HEK293 (cell line): ENCODE measurements at regions not wholly inside any gene's neighbourhood (a gene's known extent, or its start where the extent isn't known, plus 50 kb on each side); places are given as distances from the start of the nearest gene placed in this dataset.

Experiments used
- CTCF ChIA-PET: fragments of 350-600 bp; formaldehyde crosslinking; extraction: SDS; loops from one replicate; lab custom pipeline; 2021; ENCODE audit warnings: antibody characterized with exemption; lab: Yijun Ruan, JAX
- POLR2A ChIA-PET: fragments of 300-600 bp; formaldehyde crosslinking; extraction: SDS; loops from one replicate; lab custom pipeline; 2020; ENCODE audit warnings: antibody characterized with exemption, inconsistent platforms; lab: Yijun Ruan, JAX
- H3K27ac ChIP-seq: fragments of 200-500 bp; sonication (Bioruptor generic); 2 replicates; pipeline ENCODE4 v1.5.1; 2014; ENCODE audit warnings: low read depth, low read length, control low read depth, inconsistent platforms; ENCODE audit errors: extremely low read depth
- H3K36me3 ChIP-seq, 2 experiments: fragments of 200-500 bp in 1 of 2; sonication (Bioruptor generic) in 1 of 2; 1 replicate in 1 of 2; 2 replicates in 1 of 2; pipeline ENCODE4 v1.5.1; 2014 to 2017; ENCODE audit warnings: inconsistent platforms in 2 of 2, low read length in 2 of 2; ENCODE audit not compliant: control insufficient read depth in 2 of 2, insufficient read depth in 1 of 2
- H3K4me1 ChIP-seq: fragments of 200-500 bp; sonication (Bioruptor generic); 2 replicates; pipeline ENCODE4 v1.5.1; 2014; ENCODE audit warnings: mild to moderate bottlenecking, low read length, inconsistent platforms; ENCODE audit not compliant: control insufficient read depth, insufficient read depth
- H3K4me3 ChIP-seq: 2 replicates; pipeline ENCODE4 v1.5.1; 2011; ENCODE audit warnings: low read depth, mild to moderate bottlenecking, control low read depth, low read length, moderate library complexity
- H3K9me3 ChIP-seq: fragments of 200-500 bp; sonication (Bioruptor generic); 2 replicates; pipeline ENCODE4 v1.5.1; 2014; ENCODE audit warnings: low read depth, low read length, inconsistent platforms; ENCODE audit not compliant: control insufficient read depth, insufficient read depth
- HOXA7 ChIP-seq: sonication (generic); formaldehyde crosslinking; IDR thresholded peaks from 2 replicates; pipeline ENCODE4 v1.8.1; 2022; ENCODE audit warnings: missing genetic modification reagents, borderline replicate concordance
- KLF9 ChIP-seq: fragments of 450-650 bp; formaldehyde crosslinking; IDR thresholded peaks from 2 replicates; pipeline ENCODE4 v1.5.1; 2016; ENCODE audit warnings: missing biosample characterization, missing genetic modification characterization, low read depth
- MZF1 ChIP-seq: fragments of 450-650 bp; formaldehyde crosslinking; IDR thresholded peaks from 2 replicates; pipeline ENCODE4 v1.5.1; 2017; ENCODE audit warnings: missing biosample characterization, missing genetic modification characterization, borderline replicate concordance
- PRDM1 ChIP-seq: fragments of 450-650 bp; formaldehyde crosslinking; IDR thresholded peaks from 2 replicates; pipeline ENCODE4; 2016; ENCODE audit warnings: missing biosample characterization, missing genetic modification characterization
- SP3 ChIP-seq: fragments of 450-650 bp; formaldehyde crosslinking; IDR thresholded peaks from 2 replicates; pipeline ENCODE4 v1.5.1; 2016; ENCODE audit warnings: missing biosample characterization, missing genetic modification characterization
- TCF7L2 ChIP-seq: IDR thresholded peaks from 2 replicates; pipeline ENCODE4 v1.6.1; 2011; ENCODE audit warnings: low read depth, mild to moderate bottlenecking, inconsistent platforms, low read length, moderate library complexity, borderline replicate concordance
- ZEB2 ChIP-seq: fragments of 450-650 bp; formaldehyde crosslinking; IDR thresholded peaks from 2 replicates; pipeline ENCODE4 v1.5.1; 2016; ENCODE audit warnings: missing biosample characterization, missing genetic modification characterization
- ZNF155 ChIP-seq: fragments of 450-650 bp; formaldehyde crosslinking; IDR thresholded peaks from 2 replicates; pipeline ENCODE4 v1.5.1; 2016; ENCODE audit warnings: missing biosample characterization, missing genetic modification characterization
- ZNF157 ChIP-seq: fragments of 450-650 bp; formaldehyde crosslinking; IDR thresholded peaks from 2 replicates; pipeline ENCODE4 v1.5.1; 2016; ENCODE audit warnings: missing biosample characterization, missing genetic modification characterization
- ZNF202 ChIP-seq: fragments of 450-650 bp; formaldehyde crosslinking; IDR thresholded peaks from 2 replicates; pipeline ENCODE4 v1.5.1; 2016; ENCODE audit warnings: missing biosample characterization, missing genetic modification characterization, borderline replicate concordance
- ZNF24 ChIP-seq: fragments of 450-650 bp; formaldehyde crosslinking; IDR thresholded peaks from 2 replicates; pipeline ENCODE4 v1.5.1; 2016; ENCODE audit warnings: missing biosample characterization, missing genetic modification characterization
- ZNF266 ChIP-seq: fragments of 450-650 bp; formaldehyde crosslinking; IDR thresholded peaks from 2 replicates; pipeline ENCODE4 v1.5.1; 2016; ENCODE audit warnings: missing biosample characterization, missing genetic modification characterization, low read depth
- ZNF274 ChIP-seq, 2 experiments: fragments of 200-500 bp in 1 of 2; fragments of 450-650 bp in 1 of 2; sonication (Bioruptor generic) in 1 of 2; formaldehyde crosslinking in 1 of 2; IDR thresholded peaks; 2 replicates each; pipeline versions ENCODE4 v1.5.1 to v1.6.1; 2014 to 2016; ENCODE audit warnings: borderline replicate concordance in 1 of 2, inconsistent platforms in 1 of 2, low read length in 1 of 2, missing biosample characterization in 1 of 2, missing genetic modification characterization in 1 of 2
- ZNF302 ChIP-seq: fragments of 450-650 bp; formaldehyde crosslinking; IDR thresholded peaks from 2 replicates; pipeline ENCODE4 v1.5.1; 2016; ENCODE audit warnings: missing biosample characterization, missing genetic modification characterization, low read depth
- ZNF433 ChIP-seq: fragments of 450-650 bp; formaldehyde crosslinking; IDR thresholded peaks from 2 replicates; pipeline ENCODE4 v1.5.1; 2016; ENCODE audit warnings: missing biosample characterization, missing genetic modification characterization, low read depth
- ZNF610 ChIP-seq: fragments of 450-650 bp; formaldehyde crosslinking; IDR thresholded peaks from 2 replicates; pipeline ENCODE4 v1.5.1; 2016; ENCODE audit warnings: missing biosample characterization, missing genetic modification characterization, borderline replicate concordance
- ZNF777 ChIP-seq: fragments of 450-650 bp; formaldehyde crosslinking; IDR thresholded peaks from 2 replicates; pipeline ENCODE4 v1.5.1; 2017; ENCODE audit warnings: missing biosample characterization, missing genetic modification characterization, borderline replicate concordance
- ZNF837 ChIP-seq: fragments of 450-650 bp; formaldehyde crosslinking; IDR thresholded peaks from 2 replicates; pipeline ENCODE4 v1.5.1; 2016; ENCODE audit warnings: missing biosample characterization, missing genetic modification characterization
- ZSCAN18 ChIP-seq: fragments of 450-650 bp; formaldehyde crosslinking; IDR thresholded peaks from 2 replicates; pipeline ENCODE4 v1.5.1; 2016; ENCODE audit warnings: missing biosample characterization, missing genetic modification characterization
- ZSCAN30 ChIP-seq: fragments of 450-650 bp; IDR thresholded peaks from 2 replicates; pipeline ENCODE4 v1.5.1; 2018; ENCODE audit warnings: missing biosample characterization, mild to moderate bottlenecking, missing genetic modification characterization, moderate library complexity
- TF ChIP-seq, protein P1 (sequence below): fragments of 450-650 bp; formaldehyde crosslinking; IDR thresholded peaks from 2 replicates; pipeline ENCODE4 v1.5.1; 2016; ENCODE audit warnings: missing biosample characterization, missing genetic modification characterization
- TF ChIP-seq, protein P2 (sequence below): fragments of 450-650 bp; formaldehyde crosslinking; IDR thresholded peaks from 2 replicates; pipeline ENCODE4 v1.5.1; 2016; ENCODE audit warnings: missing biosample characterization, missing genetic modification characterization
- TF ChIP-seq, protein P3 (sequence below): fragments of 450-650 bp; formaldehyde crosslinking; conservative IDR thresholded peaks from 2 replicates; pipeline ENCODE4 v1.5.1; 2016; ENCODE audit warnings: low read depth, missing biosample characterization, missing genetic modification characterization
- TF ChIP-seq, protein P4 (sequence below): fragments of 450-650 bp; formaldehyde crosslinking; IDR thresholded peaks from 2 replicates; pipeline ENCODE4 v1.5.1; 2016; ENCODE audit warnings: missing biosample characterization, missing genetic modification characterization

GRCh38 chr3:182006431-182006830 lies 294.7 kb downstream of the SOX2 start:
- no peak overlapping the region for H3K4me3 ChIP-seq
- CTCF ChIA-PET, result no interaction called here
- no peaks in the 10 kb centered on the region for H3K4me1 ChIP-seq
- no peak for TF ChIP-seq ZSCAN30
- no peak for TF ChIP-seq TCF7L2
- no peak for TF ChIP-seq ZNF302 (tag by site-specific recombination)
- no peak for TF ChIP-seq ZNF157
- TF ChIP-seq ZNF24 (tag by site-specific recombination), result no peak
- TF ChIP-seq, protein P1, sequence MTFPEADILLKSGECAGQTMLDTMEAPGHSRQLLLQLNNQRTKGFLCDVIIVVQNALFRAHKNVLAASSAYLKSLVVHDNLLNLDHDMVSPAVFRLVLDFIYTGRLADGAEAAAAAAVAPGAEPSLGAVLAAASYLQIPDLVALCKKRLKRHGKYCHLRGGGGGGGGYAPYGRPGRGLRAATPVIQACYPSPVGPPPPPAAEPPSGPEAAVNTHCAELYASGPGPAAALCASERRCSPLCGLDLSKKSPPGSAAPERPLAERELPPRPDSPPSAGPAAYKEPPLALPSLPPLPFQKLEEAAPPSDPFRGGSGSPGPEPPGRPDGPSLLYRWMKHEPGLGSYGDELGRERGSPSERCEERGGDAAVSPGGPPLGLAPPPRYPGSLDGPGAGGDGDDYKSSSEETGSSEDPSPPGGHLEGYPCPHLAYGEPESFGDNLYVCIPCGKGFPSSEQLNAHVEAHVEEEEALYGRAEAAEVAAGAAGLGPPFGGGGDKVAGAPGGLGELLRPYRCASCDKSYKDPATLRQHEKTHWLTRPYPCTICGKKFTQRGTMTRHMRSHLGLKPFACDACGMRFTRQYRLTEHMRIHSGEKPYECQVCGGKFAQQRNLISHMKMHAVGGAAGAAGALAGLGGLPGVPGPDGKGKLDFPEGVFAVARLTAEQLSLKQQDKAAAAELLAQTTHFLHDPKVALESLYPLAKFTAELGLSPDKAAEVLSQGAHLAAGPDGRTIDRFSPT (tag by site-specific recombination), result no peak
- TF ChIP-seq, protein P2, sequence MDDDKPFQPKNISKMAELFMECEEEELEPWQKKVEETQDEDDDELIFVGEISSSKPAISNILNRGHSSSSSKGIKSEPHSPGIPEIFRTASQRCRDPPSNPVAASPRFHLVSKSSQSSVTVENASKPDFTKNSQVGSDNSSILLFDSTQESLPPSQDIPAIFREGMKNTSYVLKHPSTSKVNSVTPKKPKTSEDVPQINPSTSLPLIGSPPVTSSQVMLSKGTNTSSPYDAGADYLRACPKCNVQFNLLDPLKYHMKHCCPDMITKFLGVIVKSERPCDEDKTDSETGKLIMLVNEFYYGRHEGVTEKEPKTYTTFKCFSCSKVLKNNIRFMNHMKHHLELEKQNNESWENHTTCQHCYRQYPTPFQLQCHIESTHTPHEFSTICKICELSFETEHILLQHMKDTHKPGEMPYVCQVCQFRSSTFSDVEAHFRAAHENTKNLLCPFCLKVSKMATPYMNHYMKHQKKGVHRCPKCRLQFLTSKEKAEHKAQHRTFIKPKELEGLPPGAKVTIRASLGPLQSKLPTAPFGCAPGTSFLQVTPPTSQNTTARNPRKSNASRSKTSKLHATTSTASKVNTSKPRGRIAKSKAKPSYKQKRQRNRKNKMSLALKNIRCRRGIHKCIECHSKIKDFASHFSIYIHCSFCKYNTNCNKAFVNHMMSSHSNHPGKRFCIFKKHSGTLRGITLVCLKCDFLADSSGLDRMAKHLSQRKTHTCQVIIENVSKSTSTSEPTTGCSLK (tag by site-specific recombination), result no peak
- TF ChIP-seq, protein P3, sequence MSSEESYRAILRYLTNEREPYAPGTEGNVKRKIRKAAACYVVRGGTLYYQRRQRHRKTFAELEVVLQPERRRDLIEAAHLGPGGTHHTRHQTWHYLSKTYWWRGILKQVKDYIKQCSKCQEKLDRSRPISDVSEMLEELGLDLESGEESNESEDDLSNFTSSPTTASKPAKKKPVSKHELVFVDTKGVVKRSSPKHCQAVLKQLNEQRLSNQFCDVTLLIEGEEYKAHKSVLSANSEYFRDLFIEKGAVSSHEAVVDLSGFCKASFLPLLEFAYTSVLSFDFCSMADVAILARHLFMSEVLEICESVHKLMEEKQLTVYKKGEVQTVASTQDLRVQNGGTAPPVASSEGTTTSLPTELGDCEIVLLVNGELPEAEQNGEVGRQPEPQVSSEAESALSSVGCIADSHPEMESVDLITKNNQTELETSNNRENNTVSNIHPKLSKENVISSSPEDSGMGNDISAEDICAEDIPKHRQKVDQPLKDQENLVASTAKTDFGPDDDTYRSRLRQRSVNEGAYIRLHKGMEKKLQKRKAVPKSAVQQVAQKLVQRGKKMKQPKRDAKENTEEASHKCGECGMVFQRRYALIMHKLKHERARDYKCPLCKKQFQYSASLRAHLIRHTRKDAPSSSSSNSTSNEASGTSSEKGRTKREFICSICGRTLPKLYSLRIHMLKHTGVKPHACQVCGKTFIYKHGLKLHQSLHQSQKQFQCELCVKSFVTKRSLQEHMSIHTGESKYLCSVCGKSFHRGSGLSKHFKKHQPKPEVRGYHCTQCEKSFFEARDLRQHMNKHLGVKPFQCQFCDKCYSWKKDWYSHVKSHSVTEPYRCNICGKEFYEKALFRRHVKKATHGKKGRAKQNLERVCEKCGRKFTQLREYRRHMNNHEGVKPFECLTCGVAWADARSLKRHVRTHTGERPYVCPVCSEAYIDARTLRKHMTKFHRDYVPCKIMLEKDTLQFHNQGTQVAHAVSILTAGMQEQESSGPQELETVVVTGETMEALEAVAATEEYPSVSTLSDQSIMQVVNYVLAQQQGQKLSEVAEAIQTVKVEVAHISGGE (tag by site-specific recombination), result no peak
- no peak for TF ChIP-seq MZF1 (tag by site-specific recombination)
- TF ChIP-seq ZNF777, result no peak
- TF ChIP-seq ZNF274 (IDR thresholded peaks at IDR 0.05; ENCODE audit: low read length), result no peak
- no peak for TF ChIP-seq ZNF274 (tag by site-specific recombination; IDR thresholded peaks at IDR 0.05; ENCODE audit: borderline replicate concordance)
- TF ChIP-seq PRDM1, result no peak
- TF ChIP-seq, protein P4, sequence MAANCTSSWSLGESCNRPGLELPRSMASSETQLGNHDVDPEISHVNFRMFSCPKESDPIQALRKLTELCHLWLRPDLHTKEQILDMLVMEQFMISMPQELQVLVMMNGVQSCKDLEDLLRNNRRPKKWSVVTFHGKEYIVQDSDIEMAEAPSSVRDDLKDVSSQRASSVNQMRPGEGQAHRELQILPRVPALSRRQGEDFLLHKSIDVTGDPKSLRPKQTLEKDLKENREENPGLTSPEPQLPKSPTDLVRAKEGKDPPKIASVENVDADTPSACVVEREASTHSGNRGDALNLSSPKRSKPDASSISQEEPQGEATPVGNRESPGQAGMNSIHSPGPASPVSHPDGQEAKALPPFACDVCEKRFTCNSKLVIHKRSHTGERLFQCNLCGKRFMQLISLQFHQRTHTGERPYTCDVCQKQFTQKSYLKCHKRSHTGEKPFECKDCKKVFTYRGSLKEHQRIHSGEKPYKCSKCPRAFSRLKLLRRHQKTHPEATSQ (tag by site-specific recombination), result no peak
- no peak for TF ChIP-seq ZNF155 (tag by site-specific recombination)
- TF ChIP-seq ZEB2 (tag by site-specific recombination), result no peak
- TF ChIP-seq, all 188 proteins: peak for 0
- Histone ChIP-seq H3K9me3 (no peaks in the 10 kb centered on the region), H3K27ac (no peak overlapping the region), H3K36me3 (no peaks in the 10 kb centered on the region)
- POLR2A ChIA-PET, result no interaction called here

DNA sequence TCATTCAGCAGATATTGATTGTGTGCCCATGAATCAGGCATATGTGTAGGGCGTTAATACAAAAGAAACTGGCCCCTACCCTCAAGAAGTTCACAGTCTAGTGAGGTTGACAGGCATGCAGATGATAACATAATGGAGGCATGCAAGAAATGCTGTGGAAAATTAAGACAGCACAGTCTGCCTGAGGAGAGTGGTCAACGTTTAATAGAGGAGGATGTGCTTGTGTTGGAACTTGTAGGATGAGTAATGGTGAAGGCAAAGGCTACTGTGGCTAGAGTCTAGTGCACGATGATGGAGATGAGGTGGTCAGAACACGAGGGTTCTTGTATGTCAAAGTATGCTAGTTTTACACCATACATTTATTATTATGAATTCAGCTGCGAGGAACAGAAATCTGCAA lies 295.7 kb downstream of the SOX2 start:
- Histone ChIP-seq H3K4me1 (no peaks in the 10 kb centered on the region), H3K4me3 (no peak overlapping the region), H3K27ac (no peak overlapping the region), H3K36me3 (no peaks in the 10 kb centered on the region), H3K9me3 (no peaks in the 10 kb centered on the region)
- CTCF ChIA-PET, result no interaction called here
- POLR2A ChIA-PET, result no interaction called here
- TF ChIP-seq SP3 (tag by site-specific recombination) (no peak), ZNF266 (tag by site-specific recombination) (no peak), KLF9 (tag by site-specific recombination) (no peak), ZNF202 (no peak), ZNF837 (tag by site-specific recombination) (no peak), HOXA7 (CRISPR knock-in tag) (no peak), ZNF610 (no peak), ZSCAN18 (tag by site-specific recombination) (no peak), ZNF433 (no peak)
